ENCODE measurements at regions not wholly inside any gene's neighbourhood (a gene's known extent, or its start where the extent isn't known, plus 50 kb on each side); places are given as distances from the start of the nearest gene placed in this dataset.

- no peak for DNase-seq
- intact Hi-C loops (cut with micrococcal nuclease) = no loop called here
- H3K36me3 Mint-ChIP-seq = no peaks in the 10 kb centered on the region
- no peaks in the 10 kb centered on the region for H3K9me3 ChIP-seq (ENCODE audit: control insufficient read depth in 1 of 2, low read length in 2 of 2)
- no peaks in the 10 kb centered on the region for H3K27me3 Mint-ChIP-seq
- no peaks in the 10 kb centered on the region for H3K36me3 ChIP-seq (ENCODE audit: insufficient read depth, low read length)
- CTCF ChIA-PET (ENCODE audit: partially characterized antibody) = no interaction called here
- no peak overlapping the region for H3K4me3 Mint-ChIP-seq
- H3K4me1 ChIP-seq (ENCODE audit: insufficient read depth, low read length) = no peaks in the 10 kb centered on the region
- no peaks in the 10 kb centered on the region for H3K27me3 ChIP-seq (ENCODE audit: insufficient read depth, low read length)
- no peaks in the 10 kb centered on the region for H3K4me1 Mint-ChIP-seq
- H3K27ac Mint-ChIP-seq = no peak overlapping the region
- H3K27ac ChIP-seq (ENCODE audit: low read depth, low read length) = no peak overlapping the region
- POLR2A ChIA-PET (ENCODE audit: partially characterized antibody) = no interaction called here
- no peak overlapping the region for H3K4me3 ChIP-seq (ENCODE audit: low read length in 2 of 2)
- peaks cover 0 to 13% (median 3%) of the 10 kb centered on the region in 8 donors for H3K9me3 Mint-ChIP-seq
Measured at GRCh38 chr5:90173299-90174030, 236.1 kb downstream of the CETN3 start.

- intact Hi-C loops (cut with micrococcal nuclease) = no loop called here
Measured at GRCh38 chr5:90171466-90171865, 238.1 kb downstream of the CETN3 start.

GRCh38 chr5:90170261-90170660, 239.3 kb downstream of the CETN3 start:
- Mint-ChIP-seq H3K9me3 (no peaks in the 10 kb centered on the region), H3K4me1 (no peaks in the 10 kb centered on the region), H3K27ac (no peak overlapping the region), H3K4me3 (no peak overlapping the region), H3K36me3 (no peaks in the 10 kb centered on the region), H3K27me3 (no peaks in the 10 kb centered on the region)
- no peaks in the 10 kb centered on the region for H3K4me1 ChIP-seq (ENCODE audit: insufficient read depth, low read length)
- no peak overlapping the region for H3K4me3 ChIP-seq (ENCODE audit: low read length in 2 of 2)
- no peaks in the 10 kb centered on the region for H3K9me3 ChIP-seq (ENCODE audit: control insufficient read depth in 1 of 2, low read length in 2 of 2)
- H3K27ac ChIP-seq (ENCODE audit: low read depth, low read length) = no peak overlapping the region
- ChIA-PET CTCF (ENCODE audit: partially characterized antibody) (no interaction called here), POLR2A (ENCODE audit: partially characterized antibody) (no interaction called here)
- no peak for DNase-seq
- no peaks in the 10 kb centered on the region for H3K36me3 ChIP-seq (ENCODE audit: insufficient read depth, low read length)
- intact Hi-C loops (cut with micrococcal nuclease) = no loop called here
- no peaks in the 10 kb centered on the region for H3K27me3 ChIP-seq (ENCODE audit: insufficient read depth, low read length)

More at GRCh38 chr5:90171466-90171865, 238.1 kb downstream of the CETN3 start:
- CTCF ChIA-PET (ENCODE audit: partially characterized antibody) = no interaction called here
- Histone ChIP-seq H3K27ac (ENCODE audit: low read depth, low read length) (no peak overlapping the region), H3K27me3 (ENCODE audit: insufficient read depth, low read length) (no peaks in the 10 kb centered on the region), H3K36me3 (ENCODE audit: insufficient read depth, low read length) (no peaks in the 10 kb centered on the region), H3K9me3 (ENCODE audit: control insufficient read depth in 1 of 2, low read length in 2 of 2) (no peaks in the 10 kb centered on the region), H3K4me3 (ENCODE audit: low read length in 2 of 2) (no peak overlapping the region), H3K4me1 (ENCODE audit: insufficient read depth, low read length) (no peaks in the 10 kb centered on the region)
- no peak overlapping the region for H3K4me3 Mint-ChIP-seq
- no peaks in the 10 kb centered on the region for H3K4me1 Mint-ChIP-seq
- H3K27me3 Mint-ChIP-seq = no peaks in the 10 kb centered on the region
- POLR2A ChIA-PET (ENCODE audit: partially characterized antibody) = no interaction called here
- no peak overlapping the region for H3K27ac Mint-ChIP-seq
- no peak for DNase-seq
- H3K36me3 Mint-ChIP-seq = no peaks in the 10 kb centered on the region
- H3K9me3 Mint-ChIP-seq = peaks cover 0 to 8% (median 1%) of the 10 kb centered on the region in 8 donors

GRCh38 chr5:90169078-90169477, 240.5 kb downstream of the CETN3 start:
- H3K4me3 ChIP-seq (ENCODE audit: low read length in 2 of 2) = no peak overlapping the region
- H3K27me3 ChIP-seq (ENCODE audit: insufficient read depth, low read length) = no peaks in the 10 kb centered on the region
- intact Hi-C loops (cut with micrococcal nuclease) = no loop called here
- H3K4me3 Mint-ChIP-seq = no peak overlapping the region
- H3K9me3 Mint-ChIP-seq = no peaks in the 10 kb centered on the region
- ChIA-PET POLR2A (ENCODE audit: partially characterized antibody) (no interaction called here), CTCF (ENCODE audit: partially characterized antibody) (no interaction called here)
- no peaks in the 10 kb centered on the region for H3K36me3 Mint-ChIP-seq
- no peaks in the 10 kb centered on the region for H3K4me1 Mint-ChIP-seq
- no peak overlapping the region for H3K27ac ChIP-seq (ENCODE audit: low read depth, low read length)
- DNase-seq = no peak
- H3K36me3 ChIP-seq (ENCODE audit: insufficient read depth, low read length) = no peaks in the 10 kb centered on the region
- no peaks in the 10 kb centered on the region for H3K27me3 Mint-ChIP-seq
- H3K9me3 ChIP-seq (ENCODE audit: control insufficient read depth in 1 of 2, low read length in 2 of 2) = no peaks in the 10 kb centered on the region
- no peak overlapping the region for H3K27ac Mint-ChIP-seq
- no peaks in the 10 kb centered on the region for H3K4me1 ChIP-seq (ENCODE audit: insufficient read depth, low read length)

GRCh38 chr5:90168399-90168798, 241.2 kb downstream of the CETN3 start:
- DNase-seq = no peak
- Mint-ChIP-seq H3K4me1 (no peaks in the 10 kb centered on the region), H3K27ac (no peak overlapping the region), H3K9me3 (no peaks in the 10 kb centered on the region), H3K36me3 (no peaks in the 10 kb centered on the region), H3K27me3 (no peaks in the 10 kb centered on the region), H3K4me3 (no peak overlapping the region)
- intact Hi-C loops (cut with micrococcal nuclease) = no loop called here
- Histone ChIP-seq H3K4me1 (ENCODE audit: insufficient read depth, low read length) (no peaks in the 10 kb centered on the region), H3K4me3 (ENCODE audit: low read length in 2 of 2) (no peak overlapping the region), H3K27ac (ENCODE audit: low read depth, low read length) (no peak overlapping the region), H3K36me3 (ENCODE audit: insufficient read depth, low read length) (no peaks in the 10 kb centered on the region), H3K9me3 (ENCODE audit: control insufficient read depth in 1 of 2, low read length in 2 of 2) (no peaks in the 10 kb centered on the region), H3K27me3 (ENCODE audit: insufficient read depth, low read length) (no peaks in the 10 kb centered on the region)
- POLR2A ChIA-PET (ENCODE audit: partially characterized antibody) = no interaction called here
- CTCF ChIA-PET (ENCODE audit: partially characterized antibody) = no interaction called here

GRCh38 chr5:90166816-90167215, 242.7 kb downstream of the CETN3 start:
- Mint-ChIP-seq H3K9me3 (no peaks in the 10 kb centered on the region), H3K27ac (no peak overlapping the region), H3K27me3 (no peaks in the 10 kb centered on the region), H3K36me3 (no peaks in the 10 kb centered on the region), H3K4me1 (no peaks in the 10 kb centered on the region), H3K4me3 (no peak overlapping the region)
- H3K9me3 ChIP-seq (ENCODE audit: control insufficient read depth in 1 of 2, low read length in 2 of 2) = no peaks in the 10 kb centered on the region
- no peaks in the 10 kb centered on the region for H3K27me3 ChIP-seq (ENCODE audit: insufficient read depth, low read length)
- H3K4me3 ChIP-seq (ENCODE audit: low read length in 2 of 2) = no peak overlapping the region
- no peak for DNase-seq
- intact Hi-C loops (cut with micrococcal nuclease) = no loop called here
- H3K4me1 ChIP-seq (ENCODE audit: insufficient read depth, low read length) = no peaks in the 10 kb centered on the region
- ChIA-PET POLR2A (ENCODE audit: partially characterized antibody) (no interaction called here), CTCF (ENCODE audit: partially characterized antibody) (no interaction called here)
- no peaks in the 10 kb centered on the region for H3K36me3 ChIP-seq (ENCODE audit: insufficient read depth, low read length)
- H3K27ac ChIP-seq (ENCODE audit: low read depth, low read length) = no peak overlapping the region

GRCh38 chr5:90162324-90162723, 247.2 kb downstream of the CETN3 start:
- intact Hi-C loops (cut with micrococcal nuclease) = no loop called here
- H3K4me1 ChIP-seq (ENCODE audit: insufficient read depth, low read length) = no peaks in the 10 kb centered on the region

GRCh38 chr5:90161414-90161813, 248.1 kb downstream of the CETN3 start:
- DNase-seq = no peak
- Mint-ChIP-seq H3K9me3 (peaks cover 0 to 1% (median 0%) of the 10 kb centered on the region in 8 donors), H3K4me1 (no peaks in the 10 kb centered on the region), H3K27me3 (no peaks in the 10 kb centered on the region), H3K27ac (no peak overlapping the region), H3K4me3 (no peak overlapping the region), H3K36me3 (no peaks in the 10 kb centered on the region)
- Histone ChIP-seq H3K36me3 (ENCODE audit: insufficient read depth, low read length) (no peaks in the 10 kb centered on the region), H3K4me3 (ENCODE audit: low read length in 2 of 2) (no peak overlapping the region), H3K27ac (ENCODE audit: low read depth, low read length) (no peak overlapping the region), H3K4me1 (ENCODE audit: insufficient read depth, low read length) (no peaks in the 10 kb centered on the region), H3K27me3 (ENCODE audit: insufficient read depth, low read length) (no peaks in the 10 kb centered on the region), H3K9me3 (ENCODE audit: control insufficient read depth in 1 of 2, low read length in 2 of 2) (no peaks in the 10 kb centered on the region)
- ChIA-PET POLR2A (ENCODE audit: partially characterized antibody) (no interaction called here), CTCF (ENCODE audit: partially characterized antibody) (no interaction called here)
- intact Hi-C loops (cut with micrococcal nuclease) = no loop called here

More at GRCh38 chr5:90162324-90162723, 247.2 kb downstream of the CETN3 start:
- no peaks in the 10 kb centered on the region for H3K4me1 Mint-ChIP-seq
- no peak overlapping the region for H3K27ac Mint-ChIP-seq
- ChIA-PET CTCF (ENCODE audit: partially characterized antibody) (no interaction called here), POLR2A (ENCODE audit: partially characterized antibody) (no interaction called here)
- H3K9me3 ChIP-seq (ENCODE audit: control insufficient read depth in 1 of 2, low read length in 2 of 2) = no peaks in the 10 kb centered on the region
- no peak for DNase-seq
- H3K36me3 Mint-ChIP-seq = no peaks in the 10 kb centered on the region
- no peak overlapping the region for H3K4me3 Mint-ChIP-seq
- no peak overlapping the region for H3K27ac ChIP-seq (ENCODE audit: low read depth, low read length)
- H3K36me3 ChIP-seq (ENCODE audit: insufficient read depth, low read length) = no peaks in the 10 kb centered on the region
- no peak overlapping the region for H3K4me3 ChIP-seq (ENCODE audit: low read length in 2 of 2)
- no peaks in the 10 kb centered on the region for H3K27me3 ChIP-seq (ENCODE audit: insufficient read depth, low read length)
- H3K27me3 Mint-ChIP-seq = no peaks in the 10 kb centered on the region
- no peaks in the 10 kb centered on the region for H3K9me3 Mint-ChIP-seq
